PFSK-1 (cell line): ENCODE measurements at regions not wholly inside any gene's neighbourhood (a gene's known extent, or its start where the extent isn't known, plus 50 kb on each side); places are given as distances from the start of the nearest gene placed in this dataset.

Source experiments
- FOXP2 ChIP-seq: optimal IDR thresholded peaks from 2 replicates; pipeline ENCODE3; 2011; ENCODE audit warnings: borderline replicate concordance, control low read depth, inconsistent platforms; ENCODE audit not compliant: insufficient read depth; ENCODE audit errors: extremely low read length, extremely low read depth
- POLR2AphosphoS5 ChIP-seq: IDR thresholded peaks from 2 replicates; pipeline ENCODE4 v1.6.1; 2012; ENCODE audit warnings: low read depth, mild to moderate bottlenecking, control low read depth, low read length, moderate library complexity
- REST ChIP-seq, 2 experiments: IDR thresholded peaks; 2 replicates each; pipeline versions ENCODE4 v1.6.1 to v1.8.0; 2011 to 2012; ENCODE audit warnings: low read depth in 2 of 2, low read length in 2 of 2, control low read depth in 1 of 2, inconsistent platforms in 1 of 2, mild to moderate bottlenecking in 1 of 2, moderate library complexity in 1 of 2; ENCODE audit not compliant: insufficient read depth in 1 of 2
- SIN3A ChIP-seq: IDR thresholded peaks from 2 replicates; pipeline ENCODE4 v1.6.1; 2012; ENCODE audit warnings: mild to moderate bottlenecking, low read length, moderate library complexity, borderline replicate concordance; ENCODE audit not compliant: insufficient read depth
- TAF1 ChIP-seq: IDR thresholded peaks from 2 replicates; pipeline ENCODE4 v1.6.1; 2012; ENCODE audit warnings: low read length, control low read depth, borderline replicate concordance; ENCODE audit not compliant: insufficient read depth

- TF ChIP-seq SIN3A: no peak
- no peak for TF ChIP-seq TAF1
- TF ChIP-seq REST (IDR thresholded peaks at IDR 0.05; ENCODE audit: insufficient read depth in 1 of 2, low read depth in 2 of 2, low read length in 2 of 2): no peak
- TF ChIP-seq FOXP2: no peak
- TF ChIP-seq POLR2AphosphoS5: no peak
Observed at GRCh38 chr3:14280326-14280725, 101.7 kb downstream of the LSM3 start.

DNA sequence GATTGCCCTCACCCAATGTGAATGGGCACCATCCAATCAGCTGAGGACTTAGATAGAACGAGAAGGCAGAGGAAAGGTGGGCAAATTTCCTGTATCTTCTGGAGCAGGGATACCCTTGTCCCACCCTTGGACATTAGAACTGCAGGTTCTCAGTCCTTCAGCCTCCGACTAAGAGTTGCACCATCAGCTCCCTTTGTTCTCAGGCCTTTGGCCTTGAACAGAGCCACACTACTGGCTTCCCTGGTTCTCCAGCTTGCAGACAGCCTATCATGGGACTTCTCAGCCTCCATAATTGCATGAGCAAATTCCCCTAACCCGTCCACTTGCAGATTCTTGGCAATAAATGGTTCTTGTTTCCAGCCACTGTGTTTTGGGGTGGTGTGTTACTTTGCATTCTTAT, 102.4 kb downstream of the LSM3 start:
- no peak for TF ChIP-seq SIN3A

- TF ChIP-seq TAF1: no peak
- no peak for TF ChIP-seq POLR2AphosphoS5
- no peak for TF ChIP-seq REST (IDR thresholded peaks at IDR 0.05; ENCODE audit: insufficient read depth in 1 of 2, low read depth in 2 of 2, low read length in 2 of 2)
- no peak for TF ChIP-seq SIN3A
- no peak for TF ChIP-seq FOXP2
Observed at GRCh38 chr3:14282001-14282705, 103.5 kb downstream of the LSM3 start.

GRCh38 chr3:14282706-14283075, 104.1 kb downstream of the LSM3 start:
- TF ChIP-seq SIN3A (no peak), POLR2AphosphoS5 (no peak), REST (IDR thresholded peaks at IDR 0.05; ENCODE audit: insufficient read depth in 1 of 2, low read depth in 2 of 2, low read length in 2 of 2) (no peak), FOXP2 (no peak), TAF1 (no peak)

- TF ChIP-seq POLR2AphosphoS5 (no peak), TAF1 (no peak), REST (IDR thresholded peaks at IDR 0.05; ENCODE audit: insufficient read depth in 1 of 2, low read depth in 2 of 2, low read length in 2 of 2) (no peak), FOXP2 (no peak), SIN3A (no peak)
Observed at GRCh38 chr3:14283092-14283812, 104.6 kb downstream of the LSM3 start.
